C4-2B (cell line): ENCODE measurements at regions not wholly inside any gene's neighbourhood (a gene's known extent, or its start where the extent isn't known, plus 50 kb on each side); places are given as distances from the start of the nearest gene placed in this dataset.

ENCODE experiments used
- H3K27ac ChIP-seq: fragments of 450-650 bp; 2 replicates; pipeline ENCODE4 v1.5.1; 2017
- CTCF ChIP-seq: fragments of 450-650 bp; conservative IDR thresholded peaks from 2 replicates; pipeline ENCODE4 v1.5.1; 2017; ENCODE audit warnings: mild to moderate bottlenecking
- ZFX ChIP-seq: fragments of 450-650 bp; IDR thresholded peaks from 2 replicates; pipeline ENCODE4 v1.6.1; 2017

GRCh38 chr1:30287976-30288375 lies 435.4 kb downstream of the MATN1 start:
- H3K27ac ChIP-seq = no peak overlapping the region
- TF ChIP-seq CTCF (no peak), ZFX (no peak)

GRCh38 chr1:30286988-30287839 lies 436.2 kb downstream of the MATN1 start:
- no peak overlapping the region for H3K27ac ChIP-seq
- TF ChIP-seq CTCF = no peak
- TF ChIP-seq ZFX = no peak

GRCh38 chr1:30286241-30286987 lies 437.0 kb downstream of the MATN1 start:
- no peak overlapping the region for H3K27ac ChIP-seq
- TF ChIP-seq ZFX (no peak), CTCF (no peak)

- TF ChIP-seq ZFX (no peak), CTCF (no peak)
- no peak overlapping the region for H3K27ac ChIP-seq
These were observed 437.9 kb downstream of the MATN1 start for GRCh38 chr1:30285501-30285932.

GRCh38 chr1:30284728-30285475 lies 438.5 kb downstream of the MATN1 start:
- TF ChIP-seq ZFX (no peak), CTCF (no peak)
- H3K27ac ChIP-seq = no peak overlapping the region

GRCh38 chr1:30284226-30284625 lies 439.2 kb downstream of the MATN1 start:
- TF ChIP-seq CTCF (no peak), ZFX (no peak)

More at GRCh38 chr1:30284226-30284625, 439.2 kb downstream of the MATN1 start:
- no peak overlapping the region for H3K27ac ChIP-seq
